Activated naive CD8-positive, alpha-beta T cell treated with anti-CD3 and anti-CD28 coated beads, Interleukin-2, amount 10 ng/mL, durations not matched to agents 7 days and 5 days (primary cell): ENCODE measurements at regions not wholly inside any gene's neighbourhood (a gene's known extent, or its start where the extent isn't known, plus 50 kb on each side); places are given as distances from the start of the nearest gene placed in this dataset.
"Not testable (repeated sequence)": the region's sequence is repeated elsewhere in the genome, so short reads cannot be mapped to it uniquely, and the experiment has no call there.

Experiments
- ATAC-seq: fragments of 150-1000 bp; cut with Tn5 transposase; one replicate; pipeline ENCODE4 v1.10.0; 2021; ENCODE audit warnings: low read depth, moderate library complexity
- POLR2A ChIA-PET: fragments of 350-600 bp; sonication (Branson Sonifier 250); formaldehyde crosslinking; loops from one replicate; lab custom pipeline; 2021; ENCODE audit warnings: antibody characterized with exemption; lab: Charles Lee
- DNase-seq: peaks from one replicate; pipeline ENCODE4 v3.0.0; 2021
- H3K27ac Mint-ChIP-seq: one replicate; pipeline ENCODE4 v1.8.0; 2022; ENCODE audit warnings: mild to moderate bottlenecking, mixed read lengths
- H3K27me3 Mint-ChIP-seq: one replicate; pipeline ENCODE4 v1.8.0; 2022; ENCODE audit warnings: mild to moderate bottlenecking, moderate library complexity, mixed read lengths
- H3K36me3 Mint-ChIP-seq: one replicate; pipeline ENCODE4 v1.8.0; 2021; ENCODE audit warnings: mild to moderate bottlenecking, mixed read lengths
- H3K4me1 Mint-ChIP-seq: one replicate; pipeline ENCODE4 v1.8.0; 2021; ENCODE audit warnings: mixed read lengths
- H3K4me3 Mint-ChIP-seq: one replicate; pipeline ENCODE4 v1.8.0; 2022; ENCODE audit warnings: mild to moderate bottlenecking, moderate library complexity, mixed read lengths
- H3K9me3 Mint-ChIP-seq: one replicate; pipeline ENCODE4 v1.8.0; 2021; ENCODE audit warnings: mixed read lengths

DNA sequence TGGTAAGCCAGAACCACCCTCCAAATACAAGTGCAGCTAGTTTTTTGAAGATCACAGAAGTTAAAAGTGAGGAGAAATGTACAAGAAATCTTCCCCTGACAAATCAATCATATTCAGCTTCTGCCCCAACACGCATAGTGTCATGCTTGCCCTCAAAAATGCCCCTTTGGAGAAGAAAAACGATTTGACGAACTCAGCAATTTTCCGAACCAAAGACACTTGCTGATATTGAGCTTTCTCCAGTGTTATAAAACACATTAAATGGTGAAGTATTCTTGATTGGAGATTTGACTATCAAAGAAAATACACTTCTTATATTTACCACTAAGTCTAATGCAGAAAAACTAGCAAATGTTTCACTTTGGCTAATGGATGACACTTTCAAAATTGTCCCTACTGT, 195.5 kb downstream of the ETV1 start:
- H3K27ac Mint-ChIP-seq, result no peak overlapping the region
- DNase-seq, result no peak
- H3K4me1 Mint-ChIP-seq, result no peaks in the 10 kb centered on the region
- H3K27me3 Mint-ChIP-seq, result peaks cover 2% of the 10 kb centered on the region
- no peaks in the 10 kb centered on the region for H3K36me3 Mint-ChIP-seq
- H3K4me3 Mint-ChIP-seq, result no peak overlapping the region
- ATAC-seq, result no peak
- no peaks in the 10 kb centered on the region for H3K9me3 Mint-ChIP-seq
- POLR2A ChIA-PET, result no interaction called here

DNA sequence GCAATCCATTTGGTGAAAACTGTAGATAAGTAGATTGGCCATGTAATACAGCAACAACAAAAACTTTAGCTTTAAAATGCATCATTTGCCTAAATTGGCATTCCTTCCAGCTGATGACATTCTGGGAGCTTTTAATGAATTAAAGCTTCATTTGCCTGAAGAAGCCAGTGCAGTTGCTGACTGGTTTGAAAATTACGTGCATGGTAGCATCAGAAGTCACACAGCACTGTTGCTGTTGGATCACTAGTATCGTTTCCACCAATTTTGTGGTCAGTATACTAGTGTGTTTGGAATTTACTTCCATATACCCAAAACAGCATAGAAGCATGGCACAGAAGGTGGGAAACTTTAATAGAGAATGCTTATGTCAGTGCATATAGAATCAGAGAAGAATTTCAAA, 194.9 kb downstream of the ETV1 start:
- no peak overlapping the region for H3K4me3 Mint-ChIP-seq
- H3K4me1 Mint-ChIP-seq, result no peaks in the 10 kb centered on the region
- POLR2A ChIA-PET, result no interaction called here
- H3K27ac Mint-ChIP-seq, result no peak overlapping the region
- no peak for DNase-seq
- H3K27me3 Mint-ChIP-seq, result peaks cover 2% of the 10 kb centered on the region
- no peaks in the 10 kb centered on the region for H3K36me3 Mint-ChIP-seq
- H3K9me3 Mint-ChIP-seq, result no peaks in the 10 kb centered on the region
- no peak for ATAC-seq

DNA sequence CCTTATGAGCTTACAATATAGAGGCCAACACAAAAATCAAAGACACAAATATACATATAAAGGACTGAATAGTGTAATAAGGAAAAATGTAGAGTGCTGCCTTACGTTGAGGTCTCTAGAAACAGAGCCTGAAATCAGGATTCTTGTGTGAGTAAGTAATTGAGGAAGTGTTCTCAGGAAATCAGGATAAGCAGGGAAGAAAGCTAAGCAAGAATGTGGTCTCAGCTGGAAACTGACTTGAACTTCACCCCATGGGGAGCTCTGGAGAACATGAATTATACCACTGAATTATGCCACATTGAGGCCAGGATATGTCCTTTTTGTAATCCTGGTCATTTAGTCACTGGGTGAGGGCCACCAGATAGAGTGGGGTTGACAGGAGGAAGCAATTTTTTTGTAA, 191.9 kb downstream of the ETV1 start:
- POLR2A ChIA-PET, result no interaction called here
- no peak overlapping the region for H3K27ac Mint-ChIP-seq
- H3K36me3 Mint-ChIP-seq, result no peaks in the 10 kb centered on the region
- H3K4me3 Mint-ChIP-seq, result no peak overlapping the region
- no peaks in the 10 kb centered on the region for H3K4me1 Mint-ChIP-seq
- ATAC-seq, result no peak
- peaks cover 2% of the 10 kb centered on the region for H3K9me3 Mint-ChIP-seq
- H3K27me3 Mint-ChIP-seq, result peaks cover 2% of the 10 kb centered on the region
- DNase-seq, result no peak

DNA sequence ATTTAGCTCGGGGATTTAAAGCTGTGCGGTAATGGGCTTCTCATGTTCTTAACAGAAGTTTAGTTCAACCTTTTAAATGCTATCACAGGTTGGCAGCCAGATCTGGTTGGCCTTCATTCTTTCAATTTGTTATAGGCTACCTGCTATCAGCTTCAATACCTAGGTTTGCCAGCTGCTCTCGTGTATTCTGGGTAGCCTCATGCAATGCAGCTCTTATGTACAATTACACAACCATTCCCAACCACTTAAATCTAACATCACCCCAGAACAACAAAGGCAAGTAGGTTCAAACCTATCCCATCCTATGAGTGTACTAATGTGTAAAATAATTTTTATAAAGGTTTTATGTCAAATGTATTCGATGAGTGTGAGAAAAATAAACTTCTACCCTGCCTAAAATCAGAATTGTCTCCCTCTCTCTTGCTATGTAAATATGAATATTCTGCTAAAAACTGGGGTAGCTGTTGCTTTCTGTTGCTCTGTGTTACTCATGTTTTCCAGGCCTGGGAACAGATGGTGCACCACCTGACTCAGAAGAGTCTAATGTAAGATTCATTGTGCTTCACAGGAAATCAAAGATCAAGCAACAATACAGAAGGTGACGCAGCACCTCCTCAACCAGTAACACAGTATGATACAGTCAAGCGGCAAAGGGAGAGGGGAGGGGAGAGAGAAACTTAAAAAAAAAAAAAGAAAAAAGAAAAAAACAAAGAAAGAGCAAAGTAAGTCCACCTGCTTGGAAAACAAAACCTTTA, 188.6 kb downstream of the ETV1 start:
- Mint-ChIP-seq H3K27ac (no peak overlapping the region), H3K9me3 (peaks cover 2% of the 10 kb centered on the region), H3K27me3 (no peaks in the 10 kb centered on the region), H3K4me3 (no peak overlapping the region), H3K4me1 (no peaks in the 10 kb centered on the region), H3K36me3 (no peaks in the 10 kb centered on the region)
- POLR2A ChIA-PET, result no interaction called here
- no peak for DNase-seq
- ATAC-seq, result no peak

DNA sequence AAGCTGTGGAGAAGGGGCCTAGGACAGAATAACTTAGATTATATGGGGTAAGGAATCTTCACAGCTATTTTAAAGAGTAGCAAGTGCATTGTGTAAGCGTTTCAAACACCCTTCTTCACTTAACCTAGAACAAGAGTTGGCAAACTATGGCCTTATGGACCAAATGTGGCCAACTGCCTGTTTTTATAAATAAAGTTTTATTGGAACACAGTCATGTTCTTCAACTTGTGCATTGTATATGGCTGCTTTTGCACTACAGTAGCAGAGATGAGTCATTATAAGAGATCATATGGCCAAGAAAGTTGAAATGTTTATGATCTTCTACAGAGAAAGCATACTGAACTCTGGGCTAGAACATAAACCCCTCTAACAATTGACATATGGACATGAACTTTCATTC, 187.8 kb downstream of the ETV1 start:
- DNase-seq (no peak), ATAC-seq (no peak)
- H3K4me1 Mint-ChIP-seq, result no peaks in the 10 kb centered on the region
- no peaks in the 10 kb centered on the region for H3K36me3 Mint-ChIP-seq
- no peaks in the 10 kb centered on the region for H3K27me3 Mint-ChIP-seq
- H3K4me3 Mint-ChIP-seq, result no peak overlapping the region
- peaks cover 3% of the 10 kb centered on the region for H3K9me3 Mint-ChIP-seq
- no peak overlapping the region for H3K27ac Mint-ChIP-seq
- POLR2A ChIA-PET, result no interaction called here

DNA sequence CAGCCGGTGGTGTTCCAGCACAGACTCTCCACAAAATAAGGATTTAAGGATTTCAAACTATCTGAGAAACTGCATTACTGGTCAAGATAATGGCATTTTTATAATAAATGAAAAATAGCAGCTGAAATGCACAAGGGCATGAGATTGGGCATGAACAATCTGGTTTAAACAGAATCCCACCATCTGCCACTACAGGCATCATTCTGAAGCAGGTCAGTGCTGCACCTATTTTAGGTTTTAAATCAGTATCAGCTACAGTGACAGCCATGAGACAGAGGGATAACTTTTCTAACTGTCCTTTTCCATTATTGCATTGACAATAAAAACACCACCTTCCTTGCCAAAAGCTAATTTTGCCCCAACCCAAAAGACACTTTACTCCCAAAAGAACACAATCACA, 186.8 kb downstream of the ETV1 start:
- H3K9me3 Mint-ChIP-seq, result peaks cover 3% of the 10 kb centered on the region
- no peaks in the 10 kb centered on the region for H3K36me3 Mint-ChIP-seq
- no peak for DNase-seq
- no peaks in the 10 kb centered on the region for H3K27me3 Mint-ChIP-seq
- H3K27ac Mint-ChIP-seq, result no peak overlapping the region
- POLR2A ChIA-PET, result no interaction called here
- ATAC-seq, result no peak
- no peaks in the 10 kb centered on the region for H3K4me1 Mint-ChIP-seq
- H3K4me3 Mint-ChIP-seq, result no peak overlapping the region

DNA sequence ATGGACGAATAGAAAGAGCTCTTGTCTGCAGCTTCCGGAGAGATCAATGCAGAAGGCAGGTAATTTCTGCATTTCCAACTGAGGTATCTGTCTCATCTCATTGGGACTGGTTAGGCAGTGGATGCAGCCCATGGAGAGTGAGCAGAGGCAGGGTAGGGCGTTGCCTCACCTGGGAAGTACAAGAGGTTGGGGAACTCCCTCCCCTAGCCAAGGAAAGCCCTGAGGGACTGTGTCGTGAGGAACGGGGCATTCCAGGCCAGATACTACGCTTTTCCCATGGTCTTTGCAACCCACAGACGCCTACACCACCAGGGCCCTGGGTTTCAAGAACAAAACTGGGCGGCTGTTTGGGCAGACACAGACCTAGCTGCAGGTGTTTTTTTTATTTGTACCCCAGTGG, 186.3 kb downstream of the ETV1 start:
- no peak overlapping the region for H3K4me3 Mint-ChIP-seq
- ATAC-seq (no peak), DNase-seq (no peak)
- H3K4me1 Mint-ChIP-seq, result no peaks in the 10 kb centered on the region
- H3K27ac Mint-ChIP-seq, result no peak overlapping the region
- H3K27me3 Mint-ChIP-seq, result no peaks in the 10 kb centered on the region
- peaks cover 3% of the 10 kb centered on the region for H3K9me3 Mint-ChIP-seq
- H3K36me3 Mint-ChIP-seq, result no peaks in the 10 kb centered on the region
- POLR2A ChIA-PET, result no interaction called here

DNA sequence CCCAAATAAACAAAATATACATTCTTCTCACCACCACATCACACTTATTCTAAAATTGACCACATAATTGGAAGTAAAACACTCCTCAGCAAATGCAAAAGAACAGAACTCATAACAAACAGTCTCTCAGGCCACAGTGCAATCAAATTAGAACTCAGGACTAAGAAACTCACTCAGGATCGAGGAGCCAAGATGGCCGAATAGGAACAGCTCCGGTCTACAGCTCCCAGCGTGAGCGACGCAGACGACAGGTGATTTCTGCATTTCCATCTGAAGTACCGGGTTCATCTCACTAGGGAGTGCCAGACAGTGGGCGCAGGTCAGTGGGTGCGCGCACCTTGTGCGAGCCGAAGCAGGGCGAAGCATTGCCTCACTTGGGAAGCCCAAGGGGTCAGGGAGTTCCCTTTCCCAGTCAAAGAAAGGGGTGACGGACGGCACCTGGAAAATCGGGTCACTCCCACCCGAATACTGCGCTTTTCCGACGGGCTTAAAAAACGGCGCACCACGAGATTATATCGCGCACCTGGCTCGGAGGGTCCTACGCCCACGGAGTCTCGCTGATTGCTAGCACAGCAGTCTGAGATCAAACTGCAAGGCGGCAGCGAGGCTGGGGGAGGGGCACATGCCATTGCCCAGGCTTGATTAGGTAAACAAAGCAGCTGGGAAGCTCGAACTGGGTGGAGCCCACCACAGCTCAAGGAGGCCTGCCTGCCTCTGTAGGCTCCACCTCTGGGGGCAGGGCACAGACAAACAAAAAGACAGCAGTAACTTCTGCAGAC, 183.2 kb downstream of the ETV1 start:
- H3K4me1 Mint-ChIP-seq, H3K27me3 Mint-ChIP-seq, H3K9me3 Mint-ChIP-seq, H3K36me3 Mint-ChIP-seq, POLR2A ChIA-PET, ATAC-seq, H3K4me3 Mint-ChIP-seq, DNase-seq, H3K27ac Mint-ChIP-seq: not testable (repeated sequence)

DNA sequence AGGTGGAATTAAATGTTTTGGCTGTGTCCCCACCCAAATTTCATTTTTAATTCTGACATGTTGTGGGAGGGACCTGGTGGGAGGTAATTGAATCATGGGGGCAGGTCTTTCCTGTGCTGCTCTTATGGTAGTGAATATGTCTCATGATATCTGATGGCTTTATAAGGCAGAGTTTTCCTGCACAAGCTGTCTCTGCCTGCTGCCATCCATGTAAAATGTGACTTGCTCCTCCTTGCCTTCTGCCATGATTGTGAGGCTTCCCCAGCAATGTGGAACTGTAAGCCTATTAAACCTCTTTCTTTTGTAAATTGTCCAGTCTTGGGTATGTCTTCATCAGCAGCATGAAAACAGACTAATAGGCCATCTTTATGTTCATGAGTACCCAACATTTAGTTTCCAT, 172.2 kb downstream of the ETV1 start:
- H3K4me3 Mint-ChIP-seq, H3K27ac Mint-ChIP-seq, POLR2A ChIA-PET, ATAC-seq, H3K27me3 Mint-ChIP-seq, DNase-seq, H3K4me1 Mint-ChIP-seq, H3K9me3 Mint-ChIP-seq, H3K36me3 Mint-ChIP-seq: not testable (repeated sequence)

DNA sequence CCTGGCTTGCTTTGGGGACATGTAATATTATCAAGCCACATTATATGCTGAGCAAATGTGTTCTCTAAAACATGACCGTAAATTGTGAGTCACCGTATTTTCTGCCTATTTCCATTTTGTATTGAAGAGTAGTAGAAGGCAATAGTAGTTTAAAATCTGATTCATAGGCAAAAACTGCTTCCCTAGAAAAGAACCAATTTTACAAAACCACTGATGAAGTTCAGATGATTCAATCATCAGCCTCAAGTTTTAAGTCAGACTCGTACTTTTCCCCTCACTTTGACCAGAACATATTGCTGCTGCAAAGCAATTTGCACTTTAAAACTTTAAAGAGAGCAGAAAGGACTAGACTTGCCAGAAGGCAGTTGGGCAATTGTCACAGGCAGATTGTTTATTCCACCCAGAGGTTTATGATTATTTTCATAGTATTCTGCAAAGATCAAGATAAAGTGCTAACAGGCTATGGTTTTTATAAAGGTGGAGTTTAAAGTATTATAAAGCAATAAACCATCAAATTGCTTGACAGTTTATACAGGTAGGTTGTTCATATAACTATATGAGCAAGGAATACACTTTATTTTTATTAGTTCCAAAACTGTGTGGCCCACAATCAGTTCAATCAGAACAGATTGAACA, 168.2 kb downstream of the ETV1 start:
- Mint-ChIP-seq H3K4me3 (no peak overlapping the region), H3K36me3 (no peaks in the 10 kb centered on the region), H3K9me3 (peaks cover 9% of the 10 kb centered on the region), H3K4me1 (no peaks in the 10 kb centered on the region), H3K27ac (no peak overlapping the region), H3K27me3 (no peaks in the 10 kb centered on the region)
- ATAC-seq, result no peak
- no peak for DNase-seq
- POLR2A ChIA-PET, result no interaction called here

DNA sequence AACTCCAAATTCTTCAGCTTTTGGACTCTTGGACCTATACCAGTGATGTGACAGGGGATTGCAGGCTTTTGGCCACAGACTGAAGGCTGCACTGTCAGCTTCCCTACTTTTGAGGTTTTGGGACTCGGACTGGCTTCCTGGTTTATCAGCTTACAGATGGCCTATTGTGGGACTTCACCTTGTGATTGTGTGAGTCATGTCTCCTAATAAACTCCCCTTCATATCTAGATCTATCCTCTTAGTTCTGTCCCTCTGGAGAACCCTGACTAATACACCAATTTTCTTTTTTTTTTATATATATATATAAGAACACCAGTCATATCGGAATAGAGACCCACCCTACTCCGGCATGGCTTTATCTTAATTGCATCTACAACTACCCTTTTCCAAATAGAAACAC, 166.8 kb downstream of the ETV1 start:
- Mint-ChIP-seq H3K27me3 (no peaks in the 10 kb centered on the region), H3K4me1 (no peaks in the 10 kb centered on the region), H3K36me3 (no peaks in the 10 kb centered on the region), H3K4me3 (no peak overlapping the region), H3K27ac (no peak overlapping the region), H3K9me3 (peaks cover 9% of the 10 kb centered on the region)
- POLR2A ChIA-PET, result interaction anchor here (0.7 kb wide), 1 partner anchor 66 kb away, joined by 3 read pairs; no protein-coding TSS in a partner anchor
- DNase-seq (no peak), ATAC-seq (no peak)

DNA sequence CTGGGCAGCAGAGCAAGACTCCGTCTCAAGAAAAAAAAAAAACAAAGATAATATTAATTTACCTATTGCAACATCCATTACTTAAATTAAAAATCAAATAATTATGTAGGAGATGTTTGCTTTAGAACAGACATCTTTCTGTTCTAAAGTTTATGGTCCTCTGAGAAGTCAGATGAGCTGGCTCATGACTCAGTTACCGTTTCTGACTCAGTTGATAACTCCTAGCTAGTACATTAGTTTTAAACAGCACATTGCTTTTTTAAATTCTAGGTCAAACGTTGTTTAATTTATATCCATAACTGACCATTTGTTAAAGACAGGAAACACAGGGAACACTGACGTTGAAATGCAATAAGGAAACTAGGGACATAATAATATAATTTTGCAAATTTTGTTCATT, 162.7 kb downstream of the ETV1 start:
- POLR2A ChIA-PET, result no interaction called here
- Mint-ChIP-seq H3K27ac (no peak overlapping the region), H3K36me3 (no peaks in the 10 kb centered on the region), H3K27me3 (no peaks in the 10 kb centered on the region), H3K4me1 (peaks cover 2% of the 10 kb centered on the region), H3K9me3 (peaks cover 6% of the 10 kb centered on the region), H3K4me3 (no peak overlapping the region)
- no peak for DNase-seq
- no peak for ATAC-seq

DNA sequence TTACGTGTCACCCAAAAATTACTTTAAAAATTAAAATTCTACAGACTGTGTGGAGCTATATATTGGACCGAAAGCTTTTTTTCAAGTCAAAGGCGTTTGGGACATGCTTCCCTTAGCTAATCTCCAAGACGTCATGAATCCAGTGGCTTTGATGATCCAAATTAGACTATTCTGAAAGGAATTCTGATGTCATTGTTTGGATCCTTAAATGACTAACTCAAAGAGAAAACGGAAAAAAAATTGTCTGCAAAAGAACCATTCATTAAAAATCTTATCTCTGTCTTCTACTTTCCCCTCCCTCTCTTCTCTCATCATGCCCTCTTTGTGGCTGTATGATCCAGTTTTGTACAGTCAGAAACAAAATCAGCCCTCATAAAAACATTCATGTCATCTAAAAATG, 161.8 kb downstream of the ETV1 start:
- H3K27ac Mint-ChIP-seq, result no peak overlapping the region
- no peak overlapping the region for H3K4me3 Mint-ChIP-seq
- no peaks in the 10 kb centered on the region for H3K36me3 Mint-ChIP-seq
- peaks cover 2% of the 10 kb centered on the region for H3K4me1 Mint-ChIP-seq
- POLR2A ChIA-PET, result no interaction called here
- H3K27me3 Mint-ChIP-seq, result no peaks in the 10 kb centered on the region
- ATAC-seq (no peak), DNase-seq (no peak)
- peaks cover 6% of the 10 kb centered on the region for H3K9me3 Mint-ChIP-seq

DNA sequence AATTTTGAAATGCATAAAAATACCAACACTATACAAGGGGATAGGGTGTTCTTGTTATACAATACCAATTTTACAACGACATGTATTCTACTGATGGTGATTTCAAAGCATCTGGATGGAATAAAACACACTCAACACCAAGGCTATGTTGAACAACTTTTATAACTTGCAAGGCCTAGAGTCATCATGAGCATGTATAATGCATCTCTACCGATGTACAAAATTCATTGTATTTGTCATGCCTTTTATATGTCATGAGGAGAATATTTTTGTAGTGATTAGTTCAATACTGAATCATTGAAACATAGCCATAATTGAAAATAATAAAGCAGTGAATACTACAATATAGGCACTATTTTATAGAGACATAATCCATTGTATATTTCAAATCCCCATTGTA, 160.2 kb downstream of the ETV1 start:
- no peaks in the 10 kb centered on the region for H3K9me3 Mint-ChIP-seq
- H3K27me3 Mint-ChIP-seq, result no peaks in the 10 kb centered on the region
- H3K4me3 Mint-ChIP-seq, result no peak overlapping the region
- ATAC-seq (no peak), DNase-seq (no peak)
- H3K27ac Mint-ChIP-seq, result no peak overlapping the region
- H3K36me3 Mint-ChIP-seq, result no peaks in the 10 kb centered on the region
- peaks cover 2% of the 10 kb centered on the region for H3K4me1 Mint-ChIP-seq
- POLR2A ChIA-PET, result no interaction called here
